ENCODE measurements at regions not wholly inside any gene's neighbourhood (a gene's known extent, or its start where the extent isn't known, plus 50 kb on each side); places are given as distances from the start of the nearest gene placed in this dataset.
"Not testable (repeated sequence)": the region's sequence is repeated elsewhere in the genome, so short reads cannot be mapped to it uniquely, and the experiment has no call there.

DNA sequence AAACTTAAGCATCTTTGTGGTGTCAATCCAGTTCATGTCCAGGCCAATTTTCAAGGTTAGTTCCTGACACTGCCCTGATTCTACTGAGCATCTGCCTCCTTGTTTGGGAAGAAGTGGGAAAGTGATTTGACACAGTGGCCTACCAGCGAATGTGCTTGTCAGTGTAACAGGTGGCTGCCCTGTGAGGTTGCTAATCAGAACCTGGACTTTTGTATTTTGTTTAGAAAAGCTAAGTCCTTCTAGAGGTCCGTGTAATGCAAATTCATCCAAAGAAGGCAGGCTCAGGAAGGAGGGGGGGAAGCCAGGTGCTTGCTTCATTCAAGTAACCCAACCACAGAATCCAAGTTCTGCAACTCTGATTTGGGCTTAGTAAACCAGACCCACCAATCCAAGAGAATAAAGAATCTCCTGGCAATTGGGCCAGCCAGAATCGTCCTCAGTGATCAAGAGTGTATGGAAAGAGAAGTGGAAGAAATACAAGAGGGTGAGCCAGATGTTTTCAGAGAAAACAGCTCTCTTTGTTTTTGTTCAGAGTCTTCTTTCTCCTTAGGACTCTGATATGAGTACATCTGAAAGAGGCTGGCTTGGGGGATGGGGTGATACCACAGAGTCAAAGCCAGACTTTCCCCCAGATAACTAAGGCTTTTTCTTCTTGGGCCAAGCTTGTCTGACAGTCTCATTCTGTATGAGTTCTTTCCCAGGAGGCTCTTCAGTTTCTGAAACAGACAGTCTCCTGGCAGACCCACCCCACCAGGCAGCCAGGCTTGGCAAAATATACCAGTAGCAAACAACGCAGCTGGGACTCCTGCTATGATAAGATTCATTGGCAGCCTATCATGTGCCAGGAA is 508.9 kb upstream of the TBL1XR1 start:
- Histone ChIP-seq H3K4me3 (no peak overlapping the region), H3K27me3 (no peaks in the 10 kb centered on the region), H3K27ac (no peak overlapping the region), H3K36me3 (no peaks in the 10 kb centered on the region), H3K9me3 (ENCODE audit: low read depth) (no peaks in the 10 kb centered on the region), H3K4me1 (ENCODE audit: low read depth) (no peaks in the 10 kb centered on the region)
- peak in 1 of 2 donors; percentile 67 for DNase-seq (ENCODE audit: low read depth in 1 of 2, low spot score in 1 of 2)
- TF ChIP-seq CTCF (IDR thresholded peaks at IDR 0.05; ENCODE audit: low read depth, low read length): no peak

DNA sequence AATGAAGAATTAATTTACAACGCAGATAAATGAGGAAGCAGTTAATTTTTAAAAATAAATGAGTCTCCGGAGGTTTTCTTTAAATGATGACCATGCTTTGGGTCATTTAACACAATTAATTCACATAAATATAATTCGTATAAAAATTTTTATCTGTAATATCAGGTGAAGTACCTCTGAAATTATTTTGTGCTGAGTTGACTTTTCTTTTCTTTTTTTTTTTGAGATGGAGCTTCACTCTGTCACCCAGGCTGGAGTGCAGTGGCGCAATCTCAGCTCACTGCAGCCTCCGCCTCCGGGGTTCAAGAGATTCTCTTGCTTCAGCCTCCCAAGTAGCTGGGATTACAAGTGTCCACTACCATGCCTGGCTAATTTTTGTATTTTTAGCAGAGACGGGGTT is 512.2 kb upstream of the TBL1XR1 start:
- H3K9me3 ChIP-seq (ENCODE audit: low read depth); H3K4me1 ChIP-seq (ENCODE audit: low read depth); H3K36me3 ChIP-seq; H3K27me3 ChIP-seq; H3K4me3 ChIP-seq; DNase-seq (ENCODE audit: low read depth in 1 of 2, low spot score in 1 of 2); H3K27ac ChIP-seq: not testable (repeated sequence)

- Histone ChIP-seq H3K4me3 (no peak overlapping the region), H3K27ac (no peak overlapping the region), H3K4me1 (ENCODE audit: low read depth) (peaks cover 8% of the 10 kb centered on the region), H3K9me3 (ENCODE audit: low read depth) (no peaks in the 10 kb centered on the region), H3K27me3 (no peaks in the 10 kb centered on the region), H3K36me3 (no peaks in the 10 kb centered on the region)
- TF ChIP-seq CTCF (IDR thresholded peaks at IDR 0.05; ENCODE audit: low read depth, low read length): no peak
- DNase-seq (ENCODE audit: low read depth in 1 of 2, low spot score in 1 of 2): no peak
Measured at GRCh38 chr3:177710506-177710905, 513.2 kb upstream of the TBL1XR1 start.

DNA sequence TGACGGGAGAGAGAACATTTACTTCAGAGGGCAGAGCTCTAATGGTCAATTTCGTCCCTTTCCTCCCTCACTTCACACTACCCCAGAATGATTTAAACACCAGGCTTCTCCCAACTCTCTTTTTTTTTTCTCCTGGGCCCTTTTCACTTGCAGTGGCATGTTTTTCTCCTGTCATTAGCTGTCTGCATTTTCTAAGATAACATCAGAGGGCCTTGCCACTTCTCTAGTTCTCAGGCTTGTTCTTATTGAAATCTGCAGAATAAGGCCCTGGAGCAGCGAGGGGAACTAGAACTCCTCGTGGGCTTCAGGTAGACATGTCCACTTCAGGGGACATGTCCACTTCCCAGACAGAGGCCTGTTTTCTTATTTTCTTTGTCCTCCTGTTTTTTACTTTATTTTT is 514.4 kb upstream of the TBL1XR1 start:
- no peak overlapping the region for H3K4me3 ChIP-seq
- no peaks in the 10 kb centered on the region for H3K36me3 ChIP-seq
- H3K27ac ChIP-seq: no peak overlapping the region
- no peaks in the 10 kb centered on the region for H3K27me3 ChIP-seq
- TF ChIP-seq CTCF (IDR thresholded peaks at IDR 0.05; ENCODE audit: low read depth, low read length): no peak
- no peaks in the 10 kb centered on the region for H3K9me3 ChIP-seq (ENCODE audit: low read depth)
- H3K4me1 ChIP-seq (ENCODE audit: low read depth): peaks cover 8% of the 10 kb centered on the region
- DNase-seq (ENCODE audit: low read depth in 1 of 2, low spot score in 1 of 2): peak in 1 of 2 donors; percentile 18

DNA sequence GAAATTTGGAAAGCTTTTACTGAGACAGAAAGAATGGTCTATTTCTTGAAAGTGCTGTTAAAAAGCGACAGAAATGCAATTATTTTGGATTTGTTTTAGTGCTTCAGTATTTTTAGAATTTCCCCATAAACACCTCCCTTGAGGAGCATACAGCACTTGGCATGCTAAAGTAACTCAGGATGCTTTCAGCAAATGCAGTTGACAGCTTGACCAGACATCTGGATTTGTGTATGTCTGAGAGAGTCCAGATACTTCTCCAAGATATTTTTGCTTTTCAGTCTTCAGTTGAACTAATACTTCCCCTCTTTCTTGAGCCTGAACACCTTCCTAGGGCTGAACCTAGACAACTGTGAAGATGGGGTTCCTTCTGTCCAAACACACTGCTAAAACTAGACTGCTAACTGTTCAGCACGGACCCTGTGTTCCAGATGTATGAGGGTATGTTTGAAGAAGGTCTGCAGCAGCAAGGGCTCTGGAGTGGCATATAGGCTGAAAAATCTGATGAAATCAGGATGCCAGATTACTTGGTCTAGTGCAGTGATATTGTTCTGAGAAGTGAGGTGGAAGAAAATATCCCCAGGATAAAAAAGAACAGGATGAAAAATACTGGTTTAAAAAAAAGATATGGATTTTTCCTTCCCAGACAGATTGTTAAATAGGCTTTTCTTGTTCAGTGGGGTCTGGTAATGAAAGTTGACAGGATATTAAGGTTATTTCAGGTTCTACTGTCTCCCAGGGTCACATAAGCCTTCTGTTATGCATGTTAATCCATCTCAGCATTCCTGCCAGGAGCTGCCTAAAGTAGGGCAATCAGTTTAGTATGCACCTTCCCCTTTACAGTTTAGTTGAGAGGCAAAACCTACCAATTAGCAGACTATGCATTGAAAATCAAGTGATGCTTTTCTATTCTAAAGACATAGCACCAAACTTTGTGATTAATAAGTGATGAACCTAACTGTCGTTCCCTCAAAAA is 516.9 kb upstream of the TBL1XR1 start:
- H3K9me3 ChIP-seq (ENCODE audit: low read depth): no peaks in the 10 kb centered on the region
- TF ChIP-seq CTCF (IDR thresholded peaks at IDR 0.05; ENCODE audit: low read depth, low read length): no peak
- H3K4me3 ChIP-seq: no peak overlapping the region
- no peak for DNase-seq (ENCODE audit: low read depth in 1 of 2, low spot score in 1 of 2)
- no peak overlapping the region for H3K27ac ChIP-seq
- H3K36me3 ChIP-seq: no peaks in the 10 kb centered on the region
- H3K4me1 ChIP-seq (ENCODE audit: low read depth): peaks cover 8% of the 10 kb centered on the region
- no peaks in the 10 kb centered on the region for H3K27me3 ChIP-seq
